Lower leg skin (tissue), 3 donors: ENCODE measurements at regions not wholly inside any gene's neighbourhood (a gene's known extent, or its start where the extent isn't known, plus 50 kb on each side); places are given as distances from the start of the nearest gene placed in this dataset.

Experiments used
- CTCF ChIP-seq, 3 donors: fragments of 450-650 bp; IDR thresholded peaks; one replicate each; pipeline ENCODE4 v1.5.1; 2016; ENCODE audit warnings: antibody characterized with exemption in 3 of 3, mild to moderate bottlenecking in 3 of 3, moderate library complexity in 2 of 3
- POLR2A ChIP-seq, 2 donors: fragments of 450-650 bp; IDR thresholded peaks; one replicate each; pipeline ENCODE4 v1.6.1; 2016 to 2017; ENCODE audit warnings: antibody characterized with exemption in 2 of 2, mild to moderate bottlenecking in 1 of 2, moderate library complexity in 1 of 2

GRCh38 chr12:126282691-126283090, 1217.5 kb downstream of the AACS start:
- no peak for TF ChIP-seq CTCF (IDR thresholded peaks at IDR 0.05)
- no peak for TF ChIP-seq POLR2A (IDR thresholded peaks at IDR 0.05)
